ENCODE measurements at regions not wholly inside any gene's neighbourhood (a gene's known extent, or its start where the extent isn't known, plus 50 kb on each side); places are given as distances from the start of the nearest gene placed in this dataset.

DNA sequence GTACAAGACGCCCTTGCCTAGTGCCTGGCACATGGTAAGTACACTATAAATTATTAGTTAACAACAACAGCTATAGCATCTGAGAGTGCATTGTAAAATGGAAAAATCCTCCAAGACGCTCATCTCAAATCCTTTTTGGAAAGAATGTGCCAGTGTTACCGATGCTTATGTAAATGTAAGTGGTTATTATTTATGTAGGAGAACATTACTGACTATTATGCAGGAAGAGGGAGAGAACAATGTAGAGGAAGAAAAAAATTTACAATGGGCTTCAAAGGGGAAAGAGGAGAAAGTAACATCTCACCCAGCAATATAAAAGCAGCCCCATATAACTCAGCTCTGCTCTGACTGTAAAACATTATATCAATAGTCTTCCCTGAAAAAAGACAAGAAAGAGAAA is 155.3 kb upstream of the LPP start:
- Histone ChIP-seq H4K20me1 (ENCODE audit: control insufficient read depth, insufficient read depth) (no peaks in the 10 kb centered on the region; the same call in 1 of the 2 replicates), H2AFZ (ENCODE audit: control insufficient read depth, low read depth, low read length) (no peak overlapping the region), H3K4me2 (ENCODE audit: control insufficient read depth, insufficient read depth) (no peak overlapping the region), H3K9ac (ENCODE audit: control insufficient read depth, insufficient read depth, low read length) (no peak overlapping the region), H3K36me3 (ENCODE audit: control insufficient read depth in 2 of 2, insufficient read depth in 2 of 2, low read length in 1 of 2) (no peaks in the 10 kb centered on the region), H3K79me2 (ENCODE audit: control insufficient read depth, insufficient read depth, low read length) (no peaks in the 10 kb centered on the region), H3K4me1 (ENCODE audit: control insufficient read depth, insufficient read depth, low read length) (no peaks in the 10 kb centered on the region), H3K9me3 (replicated peaks; ENCODE audit: control insufficient read depth, insufficient read depth, low read length) (no peaks in the 10 kb centered on the region), H3K27me3 (replicated peaks in 1 of 2; ENCODE audit: control insufficient read depth in 2 of 2, insufficient read depth in 2 of 2, low read length in 1 of 2) (no peaks in the 10 kb centered on the region), H3K27ac (ENCODE audit: control insufficient read depth, insufficient read depth) (no peak overlapping the region), H3K4me3 (no peak overlapping the region)
- in situ Hi-C loops (cut with MboI), result no loop called here
- intact Hi-C loops (cut with micrococcal nuclease; ENCODE audit: unreplicated experiment), result no loop called here
- ChIA-PET SMC1A (ENCODE audit: uncharacterized antibody, unreplicated experiment) (interaction anchor here (1.7 kb wide), 1 partner anchor 61 kb away, joined by 3 read pairs; no protein-coding TSS in a partner anchor), RAD21 (ENCODE audit: unreplicated experiment) (no interaction called here), CTCF (no interaction called here), POLR2A (no interaction called here)
- BruUV-seq (replicated peaks), result no TSS peak
- no peak for FAIRE-seq
- 51% methylated on average over 3 of the region's 3 CpGs for WGBS (ENCODE audit: insufficient coverage, insufficient replicate concordance, low lambda C conversion rate, missing lambda C conversion rate)
- no peak for ATAC-seq
- no peak for DNase-seq (ENCODE audit: low read depth, low spot score)
- TF ChIP-seq, protein P1, sequence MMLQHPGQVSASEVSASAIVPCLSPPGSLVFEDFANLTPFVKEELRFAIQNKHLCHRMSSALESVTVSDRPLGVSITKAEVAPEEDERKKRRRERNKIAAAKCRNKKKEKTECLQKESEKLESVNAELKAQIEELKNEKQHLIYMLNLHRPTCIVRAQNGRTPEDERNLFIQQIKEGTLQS (IDR thresholded peaks at IDR 0.05; ENCODE audit: borderline replicate concordance, extremely low read depth, low read depth, low read length), result no peak
- TF ChIP-seq, protein P2, sequence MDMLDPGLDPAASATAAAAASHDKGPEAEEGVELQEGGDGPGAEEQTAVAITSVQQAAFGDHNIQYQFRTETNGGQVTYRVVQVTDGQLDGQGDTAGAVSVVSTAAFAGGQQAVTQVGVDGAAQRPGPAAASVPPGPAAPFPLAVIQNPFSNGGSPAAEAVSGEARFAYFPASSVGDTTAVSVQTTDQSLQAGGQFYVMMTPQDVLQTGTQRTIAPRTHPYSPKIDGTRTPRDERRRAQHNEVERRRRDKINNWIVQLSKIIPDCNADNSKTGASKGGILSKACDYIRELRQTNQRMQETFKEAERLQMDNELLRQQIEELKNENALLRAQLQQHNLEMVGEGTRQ (IDR thresholded peaks at IDR 0.05; ENCODE audit: borderline replicate concordance, low read depth, low read length), result no peak
- no peak for TF ChIP-seq TCF3 (IDR thresholded peaks at IDR 0.05; ENCODE audit: borderline replicate concordance, insufficient read depth, low read depth, low read length)
- TF ChIP-seq, protein P3, sequence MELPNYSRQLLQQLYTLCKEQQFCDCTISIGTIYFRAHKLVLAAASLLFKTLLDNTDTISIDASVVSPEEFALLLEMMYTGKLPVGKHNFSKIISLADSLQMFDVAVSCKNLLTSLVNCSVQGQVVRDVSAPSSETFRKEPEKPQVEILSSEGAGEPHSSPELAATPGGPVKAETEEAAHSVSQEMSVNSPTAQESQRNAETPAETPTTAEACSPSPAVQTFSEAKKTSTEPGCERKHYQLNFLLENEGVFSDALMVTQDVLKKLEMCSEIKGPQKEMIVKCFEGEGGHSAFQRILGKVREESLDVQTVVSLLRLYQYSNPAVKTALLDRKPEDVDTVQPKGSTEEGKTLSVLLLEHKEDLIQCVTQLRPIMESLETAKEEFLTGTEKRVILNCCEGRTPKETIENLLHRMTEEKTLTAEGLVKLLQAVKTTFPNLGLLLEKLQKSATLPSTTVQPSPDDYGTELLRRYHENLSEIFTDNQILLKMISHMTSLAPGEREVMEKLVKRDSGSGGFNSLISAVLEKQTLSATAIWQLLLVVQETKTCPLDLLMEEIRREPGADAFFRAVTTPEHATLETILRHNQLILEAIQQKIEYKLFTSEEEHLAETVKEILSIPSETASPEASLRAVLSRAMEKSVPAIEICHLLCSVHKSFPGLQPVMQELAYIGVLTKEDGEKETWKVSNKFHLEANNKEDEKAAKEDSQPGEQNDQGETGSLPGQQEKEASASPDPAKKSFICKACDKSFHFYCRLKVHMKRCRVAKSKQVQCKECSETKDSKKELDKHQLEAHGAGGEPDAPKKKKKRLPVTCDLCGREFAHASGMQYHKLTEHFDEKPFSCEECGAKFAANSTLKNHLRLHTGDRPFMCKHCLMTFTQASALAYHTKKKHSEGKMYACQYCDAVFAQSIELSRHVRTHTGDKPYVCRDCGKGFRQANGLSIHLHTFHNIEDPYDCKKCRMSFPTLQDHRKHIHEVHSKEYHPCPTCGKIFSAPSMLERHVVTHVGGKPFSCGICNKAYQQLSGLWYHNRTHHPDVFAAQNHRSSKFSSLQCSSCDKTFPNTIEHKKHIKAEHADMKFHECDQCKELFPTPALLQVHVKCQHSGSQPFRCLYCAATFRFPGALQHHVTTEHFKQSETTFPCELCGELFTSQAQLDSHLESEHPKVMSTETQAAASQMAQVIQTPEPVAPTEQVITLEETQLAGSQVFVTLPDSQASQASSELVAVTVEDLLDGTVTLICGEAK (IDR thresholded peaks at IDR 0.05; ENCODE audit: borderline replicate concordance), result no peak
- TF ChIP-seq PML (IDR thresholded peaks at IDR 0.05; ENCODE audit: low read length), result no peak
- TF ChIP-seq TARDBP (IDR thresholded peaks at IDR 0.05; ENCODE audit: borderline replicate concordance), result no peak
- no peak for TF ChIP-seq RFX5 (IDR thresholded peaks at IDR 0.05; ENCODE audit: low read depth, low read length)
- TF ChIP-seq, protein P4, sequence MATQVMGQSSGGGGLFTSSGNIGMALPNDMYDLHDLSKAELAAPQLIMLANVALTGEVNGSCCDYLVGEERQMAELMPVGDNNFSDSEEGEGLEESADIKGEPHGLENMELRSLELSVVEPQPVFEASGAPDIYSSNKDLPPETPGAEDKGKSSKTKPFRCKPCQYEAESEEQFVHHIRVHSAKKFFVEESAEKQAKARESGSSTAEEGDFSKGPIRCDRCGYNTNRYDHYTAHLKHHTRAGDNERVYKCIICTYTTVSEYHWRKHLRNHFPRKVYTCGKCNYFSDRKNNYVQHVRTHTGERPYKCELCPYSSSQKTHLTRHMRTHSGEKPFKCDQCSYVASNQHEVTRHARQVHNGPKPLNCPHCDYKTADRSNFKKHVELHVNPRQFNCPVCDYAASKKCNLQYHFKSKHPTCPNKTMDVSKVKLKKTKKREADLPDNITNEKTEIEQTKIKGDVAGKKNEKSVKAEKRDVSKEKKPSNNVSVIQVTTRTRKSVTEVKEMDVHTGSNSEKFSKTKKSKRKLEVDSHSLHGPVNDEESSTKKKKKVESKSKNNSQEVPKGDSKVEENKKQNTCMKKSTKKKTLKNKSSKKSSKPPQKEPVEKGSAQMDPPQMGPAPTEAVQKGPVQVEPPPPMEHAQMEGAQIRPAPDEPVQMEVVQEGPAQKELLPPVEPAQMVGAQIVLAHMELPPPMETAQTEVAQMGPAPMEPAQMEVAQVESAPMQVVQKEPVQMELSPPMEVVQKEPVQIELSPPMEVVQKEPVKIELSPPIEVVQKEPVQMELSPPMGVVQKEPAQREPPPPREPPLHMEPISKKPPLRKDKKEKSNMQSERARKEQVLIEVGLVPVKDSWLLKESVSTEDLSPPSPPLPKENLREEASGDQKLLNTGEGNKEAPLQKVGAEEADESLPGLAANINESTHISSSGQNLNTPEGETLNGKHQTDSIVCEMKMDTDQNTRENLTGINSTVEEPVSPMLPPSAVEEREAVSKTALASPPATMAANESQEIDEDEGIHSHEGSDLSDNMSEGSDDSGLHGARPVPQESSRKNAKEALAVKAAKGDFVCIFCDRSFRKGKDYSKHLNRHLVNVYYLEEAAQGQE (IDR thresholded peaks at IDR 0.05; ENCODE audit: low read depth, low read length), result no peak
- TF ChIP-seq, protein P5, sequence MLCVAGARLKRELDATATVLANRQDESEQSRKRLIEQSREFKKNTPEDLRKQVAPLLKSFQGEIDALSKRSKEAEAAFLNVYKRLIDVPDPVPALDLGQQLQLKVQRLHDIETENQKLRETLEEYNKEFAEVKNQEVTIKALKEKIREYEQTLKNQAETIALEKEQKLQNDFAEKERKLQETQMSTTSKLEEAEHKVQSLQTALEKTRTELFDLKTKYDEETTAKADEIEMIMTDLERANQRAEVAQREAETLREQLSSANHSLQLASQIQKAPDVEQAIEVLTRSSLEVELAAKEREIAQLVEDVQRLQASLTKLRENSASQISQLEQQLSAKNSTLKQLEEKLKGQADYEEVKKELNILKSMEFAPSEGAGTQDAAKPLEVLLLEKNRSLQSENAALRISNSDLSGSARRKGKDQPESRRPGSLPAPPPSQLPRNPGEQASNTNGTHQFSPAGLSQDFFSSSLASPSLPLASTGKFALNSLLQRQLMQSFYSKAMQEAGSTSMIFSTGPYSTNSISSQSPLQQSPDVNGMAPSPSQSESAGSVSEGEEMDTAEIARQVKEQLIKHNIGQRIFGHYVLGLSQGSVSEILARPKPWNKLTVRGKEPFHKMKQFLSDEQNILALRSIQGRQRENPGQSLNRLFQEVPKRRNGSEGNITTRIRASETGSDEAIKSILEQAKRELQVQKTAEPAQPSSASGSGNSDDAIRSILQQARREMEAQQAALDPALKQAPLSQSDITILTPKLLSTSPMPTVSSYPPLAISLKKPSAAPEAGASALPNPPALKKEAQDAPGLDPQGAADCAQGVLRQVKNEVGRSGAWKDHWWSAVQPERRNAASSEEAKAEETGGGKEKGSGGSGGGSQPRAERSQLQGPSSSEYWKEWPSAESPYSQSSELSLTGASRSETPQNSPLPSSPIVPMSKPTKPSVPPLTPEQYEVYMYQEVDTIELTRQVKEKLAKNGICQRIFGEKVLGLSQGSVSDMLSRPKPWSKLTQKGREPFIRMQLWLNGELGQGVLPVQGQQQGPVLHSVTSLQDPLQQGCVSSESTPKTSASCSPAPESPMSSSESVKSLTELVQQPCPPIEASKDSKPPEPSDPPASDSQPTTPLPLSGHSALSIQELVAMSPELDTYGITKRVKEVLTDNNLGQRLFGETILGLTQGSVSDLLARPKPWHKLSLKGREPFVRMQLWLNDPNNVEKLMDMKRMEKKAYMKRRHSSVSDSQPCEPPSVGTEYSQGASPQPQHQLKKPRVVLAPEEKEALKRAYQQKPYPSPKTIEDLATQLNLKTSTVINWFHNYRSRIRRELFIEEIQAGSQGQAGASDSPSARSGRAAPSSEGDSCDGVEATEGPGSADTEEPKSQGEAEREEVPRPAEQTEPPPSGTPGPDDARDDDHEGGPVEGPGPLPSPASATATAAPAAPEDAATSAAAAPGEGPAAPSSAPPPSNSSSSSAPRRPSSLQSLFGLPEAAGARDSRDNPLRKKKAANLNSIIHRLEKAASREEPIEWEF (IDR thresholded peaks at IDR 0.05; ENCODE audit: insufficient replicate concordance, low read depth, low read length), result no peak
